HFFc6 (cell line): ENCODE measurements at regions not wholly inside any gene's neighbourhood (a gene's known extent, or its start where the extent isn't known, plus 50 kb on each side); places are given as distances from the start of the nearest gene placed in this dataset.

Experiments used
- DNase-seq: peaks from one replicate; pipeline ENCODE4 v3.0.0-alpha.2; 2018
- H3K27ac Mint-ChIP-seq: 2 replicates; pipeline ENCODE4 v1.8.0; 2020; ENCODE audit warnings: mild to moderate bottlenecking, mixed read lengths
- H3K27me3 Mint-ChIP-seq: 2 replicates; pipeline ENCODE4 v1.8.0; 2021; ENCODE audit warnings: mild to moderate bottlenecking, moderate library complexity, mixed read lengths; ENCODE audit not compliant: insufficient read depth
- H3K36me3 Mint-ChIP-seq: 2 replicates; pipeline ENCODE4 v1.8.0; 2021; ENCODE audit warnings: low read depth, mixed read lengths
- H3K4me1 Mint-ChIP-seq: 2 replicates; pipeline ENCODE4 v1.8.0; 2020; ENCODE audit warnings: low read depth, mixed read lengths
- H3K4me3 Mint-ChIP-seq: 2 replicates; pipeline ENCODE4 v1.8.0; 2020; ENCODE audit warnings: mild to moderate bottlenecking, moderate library complexity, mixed read lengths
- H3K9me3 Mint-ChIP-seq: 2 replicates; pipeline ENCODE4 v1.8.0; 2020; ENCODE audit warnings: mild to moderate bottlenecking, mixed read lengths
- TF ChIP-seq, protein P1 (sequence below): fragments of 200-600 bp; sonication (generic); IDR thresholded peaks from 2 replicates; pipeline ENCODE4 v1.5.0; 2021; ENCODE audit warnings: antibody characterized with exemption, mild to moderate bottlenecking

DNA sequence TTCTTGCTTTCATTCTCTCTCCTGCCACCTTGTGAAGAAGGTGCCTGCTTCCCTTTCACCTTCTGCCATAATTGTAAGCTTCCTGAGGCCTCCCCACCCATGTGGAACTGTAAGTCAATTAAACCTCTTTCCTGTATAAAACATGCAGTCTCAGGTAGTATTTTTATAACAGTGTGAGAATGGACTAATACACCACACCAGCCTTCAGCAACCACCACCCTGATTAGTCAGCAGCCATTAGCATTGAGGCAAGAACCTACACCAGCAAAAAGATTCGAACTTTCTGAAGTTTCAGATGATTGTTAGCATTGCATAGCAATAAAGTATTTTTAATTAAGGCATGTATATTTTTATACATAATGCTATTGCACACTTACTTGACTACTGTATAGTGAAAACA, 980.2 kb downstream of the EFNA5 start:
- TF ChIP-seq, protein P1, sequence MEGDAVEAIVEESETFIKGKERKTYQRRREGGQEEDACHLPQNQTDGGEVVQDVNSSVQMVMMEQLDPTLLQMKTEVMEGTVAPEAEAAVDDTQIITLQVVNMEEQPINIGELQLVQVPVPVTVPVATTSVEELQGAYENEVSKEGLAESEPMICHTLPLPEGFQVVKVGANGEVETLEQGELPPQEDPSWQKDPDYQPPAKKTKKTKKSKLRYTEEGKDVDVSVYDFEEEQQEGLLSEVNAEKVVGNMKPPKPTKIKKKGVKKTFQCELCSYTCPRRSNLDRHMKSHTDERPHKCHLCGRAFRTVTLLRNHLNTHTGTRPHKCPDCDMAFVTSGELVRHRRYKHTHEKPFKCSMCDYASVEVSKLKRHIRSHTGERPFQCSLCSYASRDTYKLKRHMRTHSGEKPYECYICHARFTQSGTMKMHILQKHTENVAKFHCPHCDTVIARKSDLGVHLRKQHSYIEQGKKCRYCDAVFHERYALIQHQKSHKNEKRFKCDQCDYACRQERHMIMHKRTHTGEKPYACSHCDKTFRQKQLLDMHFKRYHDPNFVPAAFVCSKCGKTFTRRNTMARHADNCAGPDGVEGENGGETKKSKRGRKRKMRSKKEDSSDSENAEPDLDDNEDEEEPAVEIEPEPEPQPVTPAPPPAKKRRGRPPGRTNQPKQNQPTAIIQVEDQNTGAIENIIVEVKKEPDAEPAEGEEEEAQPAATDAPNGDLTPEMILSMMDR, result no peak
- Mint-ChIP-seq H3K27ac (no peak overlapping the region), H3K27me3 (no peaks in the 10 kb centered on the region), H3K9me3 (peaks cover 14% of the 10 kb centered on the region), H3K4me3 (no peak overlapping the region), H3K4me1 (no peaks in the 10 kb centered on the region), H3K36me3 (no peaks in the 10 kb centered on the region)
- no peak for DNase-seq

DNA sequence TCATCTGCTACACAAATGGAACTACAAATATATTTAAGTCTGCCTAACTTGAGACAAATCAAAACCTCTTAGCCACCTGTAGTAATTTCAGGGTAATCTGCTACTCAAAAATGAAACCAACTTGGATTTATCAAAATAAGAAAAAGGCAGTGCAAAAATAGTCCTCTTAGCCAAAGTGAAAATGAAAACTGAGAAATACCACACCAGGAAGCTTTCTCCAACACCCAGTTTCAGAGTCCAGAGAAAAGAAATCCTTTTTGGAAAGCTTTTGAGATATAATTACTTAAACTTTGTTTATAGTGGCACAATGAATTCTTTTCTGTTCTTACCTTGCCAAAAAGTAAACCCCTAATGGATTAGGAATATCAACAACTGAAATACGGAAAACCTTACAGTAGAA, 990.4 kb downstream of the EFNA5 start:
- Mint-ChIP-seq H3K27ac (no peak overlapping the region), H3K4me3 (no peak overlapping the region), H3K4me1 (no peaks in the 10 kb centered on the region), H3K36me3 (no peaks in the 10 kb centered on the region), H3K27me3 (no peaks in the 10 kb centered on the region), H3K9me3 (peaks cover 32% of the 10 kb centered on the region)
- no peak for DNase-seq
- TF ChIP-seq, protein P1, result no peak

DNA sequence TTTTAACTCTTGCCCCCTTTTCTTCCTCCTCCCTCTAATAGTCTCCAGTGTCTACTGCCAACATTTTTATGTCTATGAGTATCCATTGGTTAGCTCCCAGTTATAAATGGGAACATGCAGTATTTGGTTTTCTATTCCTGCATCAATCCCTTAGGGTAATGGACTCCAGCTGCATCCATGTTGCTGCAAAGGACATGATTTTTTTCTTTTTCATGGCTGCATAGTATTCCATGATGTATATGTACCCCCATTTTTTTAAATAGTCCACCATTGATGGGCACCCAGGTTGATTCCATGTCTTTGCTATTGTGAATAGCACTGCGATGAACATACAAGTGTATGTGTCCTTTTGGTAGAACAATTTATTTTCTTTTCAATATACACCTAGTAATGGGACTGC, 993.7 kb downstream of the EFNA5 start:
- TF ChIP-seq, protein P1, result no peak
- no peak for DNase-seq
- Mint-ChIP-seq H3K36me3 (no peaks in the 10 kb centered on the region; the same call in 1 of the 2 replicates), H3K27ac (no peak overlapping the region), H3K4me1 (no peaks in the 10 kb centered on the region), H3K27me3 (no peaks in the 10 kb centered on the region), H3K9me3 (peaks cover 35% of the 10 kb centered on the region), H3K4me3 (no peak overlapping the region)

DNA sequence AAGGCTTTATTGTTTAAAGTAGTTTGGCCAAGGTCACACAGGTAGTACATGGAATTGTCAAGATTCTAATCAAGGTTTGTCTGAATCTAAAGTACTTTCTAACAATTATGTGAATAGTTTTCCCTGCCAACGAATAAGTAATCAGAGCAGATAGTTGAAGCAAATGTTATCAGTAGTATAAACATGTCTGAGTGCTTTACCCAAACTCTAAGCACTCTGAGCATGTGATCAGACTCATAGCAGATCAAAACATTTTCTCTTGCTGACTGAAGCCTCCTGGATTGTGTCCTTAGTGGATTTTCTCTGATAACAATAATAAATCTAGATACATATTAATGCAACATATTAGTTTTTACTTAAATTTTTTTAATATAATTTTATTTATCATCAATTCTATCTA, 995.0 kb downstream of the EFNA5 start:
- Mint-ChIP-seq H3K9me3 (peaks cover 39% of the 10 kb centered on the region), H3K4me3 (no peak overlapping the region), H3K36me3 (no peaks in the 10 kb centered on the region; the same call in 1 of the 2 replicates), H3K4me1 (no peaks in the 10 kb centered on the region), H3K27me3 (no peaks in the 10 kb centered on the region), H3K27ac (no peak overlapping the region)
- DNase-seq, result no peak
- TF ChIP-seq, protein P1, result no peak

DNA sequence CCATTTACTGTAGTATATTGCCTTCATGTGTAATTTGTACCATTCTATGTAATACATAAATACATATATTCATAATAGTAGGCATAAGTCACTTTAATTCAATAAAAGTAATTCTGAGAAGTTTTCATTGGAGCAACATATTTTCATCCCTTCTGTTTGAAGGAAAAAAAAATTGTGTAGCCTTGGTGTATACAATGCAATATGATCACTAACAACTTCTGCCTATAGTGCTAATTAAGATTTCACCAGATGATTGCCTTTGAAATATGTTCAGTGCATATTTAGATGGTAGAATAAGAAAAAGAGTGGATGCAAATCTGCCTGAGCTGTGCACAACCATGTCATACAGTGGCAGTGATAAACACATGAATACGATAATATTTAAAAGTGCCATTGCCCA, 996.8 kb downstream of the EFNA5 start:
- no peak for DNase-seq
- Mint-ChIP-seq H3K9me3 (peaks cover 34% of the 10 kb centered on the region), H3K36me3 (no peaks in the 10 kb centered on the region; the same call in 1 of the 2 replicates), H3K27ac (no peak overlapping the region), H3K4me3 (no peak overlapping the region), H3K27me3 (no peaks in the 10 kb centered on the region), H3K4me1 (no peaks in the 10 kb centered on the region)
- TF ChIP-seq, protein P1, result no peak

DNA sequence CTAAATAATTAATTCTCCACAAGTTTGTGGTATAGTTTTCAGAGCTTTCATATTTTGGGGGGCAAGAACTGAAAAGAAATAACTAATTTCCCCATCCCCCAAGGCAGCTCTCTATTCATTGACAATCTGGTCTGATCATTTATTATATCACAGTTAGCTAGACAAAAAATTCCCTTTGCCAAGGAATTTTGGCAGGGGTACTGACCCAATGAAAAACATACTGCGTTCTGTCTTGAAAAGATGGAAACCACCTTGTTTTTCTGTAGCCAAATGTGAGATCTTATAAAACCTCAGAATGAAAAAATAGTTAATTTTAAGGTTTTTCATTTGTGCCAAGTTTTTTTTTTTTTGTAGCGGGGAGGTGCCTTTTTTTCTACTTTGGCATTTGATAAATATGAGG, 1008.9 kb downstream of the EFNA5 start:
- Mint-ChIP-seq H3K4me3 (no peak overlapping the region), H3K27me3 (no peaks in the 10 kb centered on the region), H3K4me1 (no peaks in the 10 kb centered on the region), H3K27ac (no peak overlapping the region), H3K36me3 (no peaks in the 10 kb centered on the region; the same call in 1 of the 2 replicates), H3K9me3 (peaks cover 39% of the 10 kb centered on the region)
- TF ChIP-seq, protein P1, result no peak
- no peak for DNase-seq
